Lung (tissue), 11 donors: ENCODE measurements at regions not wholly inside any gene's neighbourhood (a gene's known extent, or its start where the extent isn't known, plus 50 kb on each side); places are given as distances from the start of the nearest gene placed in this dataset.

Experiments used
- ATAC-seq: fragments of 200-7000 bp; cut with Tn5 transposase; one replicate; pipeline ENCODE4 v1.9.1; 2020; ENCODE audit warnings: moderate number of reproducible peaks; ENCODE audit not compliant: insufficient read depth, low FRiP score
- DNase-seq, 3 donors: peaks; one replicate each; pipeline ENCODE4 v3.0.0-alpha.2; 2013 to 2017
- H3K27ac ChIP-seq, 2 donors: one replicate each; pipeline ENCODE4 v1.5.1; 2013; ENCODE audit warnings: mild to moderate bottlenecking in 2 of 2, moderate library complexity in 2 of 2, control low read depth in 1 of 2, inconsistent platforms in 1 of 2, low read depth in 1 of 2, low read length in 1 of 2
- H3K27me3 ChIP-seq, 3 donors: one replicate each; pipeline ENCODE4 v1.5.1; 2013; ENCODE audit warnings: low read length in 2 of 3; ENCODE audit not compliant: control insufficient read depth in 3 of 3, insufficient read depth in 3 of 3
- H3K36me3 ChIP-seq, 4 donors: one replicate each; pipeline ENCODE4 v1.5.1; 2013; ENCODE audit warnings: low read length in 4 of 4, mild to moderate bottlenecking in 1 of 4, moderate library complexity in 1 of 4; ENCODE audit not compliant: control insufficient read depth in 4 of 4, insufficient read depth in 4 of 4
- H3K4me1 ChIP-seq, 5 donors: one replicate each; pipeline ENCODE4 v1.5.1; 2013; ENCODE audit warnings: low read length in 5 of 5, mild to moderate bottlenecking in 2 of 5, moderate library complexity in 1 of 5; ENCODE audit not compliant: control insufficient read depth in 5 of 5, insufficient read depth in 5 of 5
- H3K4me3 ChIP-seq: one replicate; pipeline ENCODE4 v1.5.1; 2013; ENCODE audit warnings: mild to moderate bottlenecking, control low read depth, moderate library complexity
- H3K9ac ChIP-seq, 2 donors: one replicate each; pipeline ENCODE4 v1.5.1; 2013; ENCODE audit warnings: low read length in 2 of 2, control low read depth in 1 of 2; ENCODE audit not compliant: insufficient read depth in 1 of 2
- H3K9me3 ChIP-seq, 4 donors: one replicate each; pipeline ENCODE4 v1.5.1; 2013; ENCODE audit warnings: low read length in 3 of 4, mild to moderate bottlenecking in 1 of 4, moderate library complexity in 1 of 4; ENCODE audit not compliant: control insufficient read depth in 4 of 4, insufficient read depth in 3 of 4
- WGBS, 2 donors: extraction: QIAGEN DNeasy Blood & Tissue Kit; methylation state at CpG; one replicate each; pipeline ENCODE4 v1.1.7; 2013; 5-methylcytosine and 5-hydroxymethylcytosine counted together
- TF ChIP-seq, protein P1 (sequence below): IDR thresholded peaks from 2 replicates; pipeline ENCODE4 v1.5.1; 2012; ENCODE audit warnings: mild to moderate bottlenecking; ENCODE audit errors: control extremely low read depth, extremely low read depth
- donor health status: control.
- donor health status: control.
- donor health status: Bipolar disorder and iron deficiency.
- donor health status: healthy.
- donor health status: DM: yes; HTN: yes; CAD: no.

DNA sequence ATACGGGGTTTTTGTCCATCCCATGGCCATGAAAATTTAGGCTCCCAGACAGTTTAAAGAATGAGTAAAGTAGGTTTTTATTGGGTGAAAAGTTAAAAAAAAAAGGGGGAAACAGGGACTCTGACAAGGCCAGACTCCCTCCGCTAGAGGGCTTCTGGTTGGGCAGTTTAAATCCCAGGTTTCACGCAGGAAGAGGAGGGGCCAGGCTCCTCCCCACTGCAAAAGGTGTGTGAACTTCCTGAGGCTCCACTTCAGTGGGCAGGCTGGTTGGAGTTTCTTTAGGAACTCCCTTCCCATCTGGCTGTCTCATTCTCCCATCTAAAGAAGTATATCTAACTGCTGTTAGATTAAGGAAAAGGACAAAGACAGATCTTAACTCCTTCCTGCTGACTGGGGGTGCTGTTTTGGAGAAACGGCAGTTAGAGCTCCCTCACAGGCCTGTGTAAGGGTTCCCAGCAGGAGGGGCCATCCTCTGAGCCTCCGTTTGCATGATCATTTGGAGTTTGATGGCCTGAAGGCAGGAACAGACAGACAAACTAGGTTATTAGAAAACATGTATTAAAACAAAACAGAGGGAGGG is 1160.7 kb downstream of the CNTNAP5 start:
- no peak for DNase-seq
- no peaks in the 10 kb centered on the region for H3K4me1 ChIP-seq
- H3K27me3 ChIP-seq = no peaks in the 10 kb centered on the region
- H3K27ac ChIP-seq = no peak overlapping the region
- 64 to 75% methylated on average over 5 of the region's 5 CpGs for WGBS, 2 donors
- ATAC-seq = no peak
- TF ChIP-seq, protein P1, sequence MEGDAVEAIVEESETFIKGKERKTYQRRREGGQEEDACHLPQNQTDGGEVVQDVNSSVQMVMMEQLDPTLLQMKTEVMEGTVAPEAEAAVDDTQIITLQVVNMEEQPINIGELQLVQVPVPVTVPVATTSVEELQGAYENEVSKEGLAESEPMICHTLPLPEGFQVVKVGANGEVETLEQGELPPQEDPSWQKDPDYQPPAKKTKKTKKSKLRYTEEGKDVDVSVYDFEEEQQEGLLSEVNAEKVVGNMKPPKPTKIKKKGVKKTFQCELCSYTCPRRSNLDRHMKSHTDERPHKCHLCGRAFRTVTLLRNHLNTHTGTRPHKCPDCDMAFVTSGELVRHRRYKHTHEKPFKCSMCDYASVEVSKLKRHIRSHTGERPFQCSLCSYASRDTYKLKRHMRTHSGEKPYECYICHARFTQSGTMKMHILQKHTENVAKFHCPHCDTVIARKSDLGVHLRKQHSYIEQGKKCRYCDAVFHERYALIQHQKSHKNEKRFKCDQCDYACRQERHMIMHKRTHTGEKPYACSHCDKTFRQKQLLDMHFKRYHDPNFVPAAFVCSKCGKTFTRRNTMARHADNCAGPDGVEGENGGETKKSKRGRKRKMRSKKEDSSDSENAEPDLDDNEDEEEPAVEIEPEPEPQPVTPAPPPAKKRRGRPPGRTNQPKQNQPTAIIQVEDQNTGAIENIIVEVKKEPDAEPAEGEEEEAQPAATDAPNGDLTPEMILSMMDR = no peak
- no peak overlapping the region for H3K9ac ChIP-seq
- no peaks in the 10 kb centered on the region for H3K36me3 ChIP-seq
- H3K9me3 ChIP-seq = no peaks in the 10 kb centered on the region
- H3K4me3 ChIP-seq = no peak overlapping the region

DNA sequence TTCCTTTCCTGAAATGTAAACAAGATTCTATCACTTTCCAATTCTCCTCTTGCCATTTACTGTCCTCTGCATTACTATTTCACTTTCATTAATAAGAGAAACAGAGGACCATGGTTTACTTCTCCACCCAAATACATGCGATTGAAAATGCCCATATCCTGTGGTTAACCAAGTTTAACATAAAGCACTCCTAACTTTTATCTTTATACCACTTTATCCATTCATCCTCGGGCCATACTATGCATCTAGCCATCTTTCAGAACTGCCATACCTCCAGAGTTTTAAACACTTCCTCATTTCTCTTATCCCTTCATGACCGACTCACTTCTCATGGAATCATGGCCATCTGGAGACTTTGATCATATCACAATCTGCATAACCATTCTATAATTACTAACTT is 1182.3 kb downstream of the CNTNAP5 start:
- H3K4me3 ChIP-seq = no peak overlapping the region
- 81 to 85% methylated on average over 3 of the region's 3 CpGs for WGBS, 2 donors

DNA sequence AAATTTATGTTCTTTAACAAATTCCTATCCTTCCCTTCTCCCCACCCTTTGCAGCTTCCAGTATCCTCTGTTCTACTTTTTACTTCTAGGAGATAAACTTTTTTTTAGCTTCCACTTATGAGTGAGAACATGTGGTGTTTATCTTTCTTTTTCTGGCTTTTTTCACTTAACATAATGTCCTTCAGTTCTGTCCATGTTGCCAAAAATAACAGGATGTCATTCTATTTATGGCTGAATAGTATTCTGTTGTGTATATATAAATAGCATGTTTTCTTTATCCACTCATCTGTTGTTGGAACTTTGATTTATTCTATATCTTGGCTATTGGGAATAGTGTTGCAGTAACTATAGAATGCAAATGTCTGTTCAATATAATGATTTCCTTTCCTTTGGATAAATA is 1191.2 kb downstream of the CNTNAP5 start:
- TF ChIP-seq, protein P1 = no peak
- peaks cover 0 to 2% (median 0%) of the 10 kb centered on the region in 4 donors for H3K9me3 ChIP-seq

More for the DNA sequence above, 1182.3 kb downstream of the CNTNAP5 start:
- H3K27ac ChIP-seq = no peak overlapping the region
- no peaks in the 10 kb centered on the region for H3K27me3 ChIP-seq
- ATAC-seq = no peak
- H3K9ac ChIP-seq = no peak overlapping the region
- peaks cover 0 to 4% (median 0%) of the 10 kb centered on the region in 4 donors for H3K9me3 ChIP-seq
- no peaks in the 10 kb centered on the region for H3K36me3 ChIP-seq
- DNase-seq = no peak
- no peaks in the 10 kb centered on the region for H3K4me1 ChIP-seq
- TF ChIP-seq, protein P1 = no peak

DNA sequence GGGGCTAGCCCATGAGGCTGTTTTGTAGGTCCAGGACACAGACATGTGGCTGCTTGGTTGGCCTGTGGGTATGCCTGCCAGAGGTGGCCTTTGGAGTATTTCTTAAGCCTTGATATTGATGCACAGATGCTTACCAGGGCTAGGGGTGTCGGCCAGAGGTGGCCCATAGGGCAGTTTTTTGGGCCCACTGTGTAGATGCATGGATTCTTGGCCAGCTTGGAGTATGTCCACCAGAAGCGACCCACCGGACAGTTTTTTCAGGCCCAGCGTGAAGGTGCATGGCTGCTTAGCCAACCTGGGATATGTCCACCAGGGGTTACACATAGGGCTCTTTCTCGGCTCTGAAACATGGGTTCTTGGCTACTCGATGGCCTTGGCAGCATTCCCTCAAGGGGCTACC is 1199.1 kb downstream of the CNTNAP5 start:
- no peaks in the 10 kb centered on the region for H3K36me3 ChIP-seq
- no peak overlapping the region for H3K9ac ChIP-seq
- H3K27ac ChIP-seq = no peak overlapping the region
- no peaks in the 10 kb centered on the region for H3K4me1 ChIP-seq
- H3K4me3 ChIP-seq = no peak overlapping the region
- DNase-seq (no peak), ATAC-seq (no peak)
- no peaks in the 10 kb centered on the region for H3K27me3 ChIP-seq
- TF ChIP-seq, protein P1 = no peak
- peaks cover 0 to 12% (median 0%) of the 10 kb centered on the region in 4 donors for H3K9me3 ChIP-seq
- WGBS, 2 donors = 87% methylated on average over 6 of the region's 6 CpGs

More for the DNA sequence above, 1191.2 kb downstream of the CNTNAP5 start:
- Histone ChIP-seq H3K4me3 (no peak overlapping the region), H3K27me3 (no peaks in the 10 kb centered on the region), H3K36me3 (no peaks in the 10 kb centered on the region), H3K27ac (no peak overlapping the region), H3K4me1 (no peaks in the 10 kb centered on the region), H3K9ac (no peak overlapping the region)
- ATAC-seq (no peak), DNase-seq (no peak)
